ENCODE measurements at regions not wholly inside any gene's neighbourhood (a gene's known extent, or its start where the extent isn't known, plus 50 kb on each side); places are given as distances from the start of the nearest gene placed in this dataset.

- no peak for TF ChIP-seq CTCF (IDR thresholded peaks at IDR 0.05)
- TF ChIP-seq POLR2A (IDR thresholded peaks at IDR 0.05) = no peak
These were observed 83.6 kb upstream of the BNC2 start for GRCh38 chr9:16954040-16954439.

All from vagina (tissue), 2 donors.